ENCODE measurements at regions not wholly inside any gene's neighbourhood (a gene's known extent, or its start where the extent isn't known, plus 50 kb on each side); places are given as distances from the start of the nearest gene placed in this dataset.

DNA sequence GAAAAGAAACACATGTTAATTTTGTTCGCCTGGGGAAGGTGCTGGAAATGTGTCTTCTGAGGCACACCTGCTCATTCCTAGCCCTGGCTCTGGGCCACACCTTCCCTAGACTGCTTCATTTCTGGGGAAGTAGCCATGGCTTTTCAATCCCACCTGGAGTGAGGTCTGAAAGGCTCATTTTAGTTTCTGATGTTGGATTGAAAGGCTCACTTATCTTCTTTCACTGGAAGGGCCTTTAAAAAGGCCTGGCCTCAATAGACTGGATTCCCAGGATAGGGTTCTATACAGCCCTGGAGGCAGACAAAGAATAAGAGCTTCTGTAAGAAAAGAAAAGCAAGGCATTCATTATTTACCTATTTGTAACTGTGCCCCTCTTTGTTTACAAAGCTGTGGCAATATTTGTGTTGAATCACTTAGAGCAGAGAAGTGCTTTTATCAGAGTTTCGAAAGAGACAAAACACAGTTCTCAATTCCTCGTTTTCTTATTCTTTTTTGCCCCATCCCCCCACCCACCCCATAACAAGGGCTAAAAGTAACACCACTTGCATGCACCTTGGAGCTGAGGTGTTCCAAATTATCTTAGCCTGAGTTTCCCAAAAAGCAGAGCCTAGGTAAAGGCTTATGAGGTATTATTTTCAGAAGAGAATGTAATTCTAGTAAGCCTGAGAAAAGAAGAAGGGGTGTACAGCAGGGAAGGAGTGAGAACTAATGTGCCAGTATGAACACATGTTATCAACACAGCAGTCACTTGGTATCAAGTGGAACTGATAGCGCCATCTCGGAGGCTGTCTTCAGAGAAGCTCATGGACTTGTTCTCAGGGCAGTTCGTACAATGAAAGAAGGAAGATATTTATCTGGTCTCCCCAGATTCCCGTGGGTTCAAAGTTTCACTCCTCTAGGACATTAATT, 413.1 kb downstream of the KCTD16 start:
- Mint-ChIP-seq H3K27me3 (ENCODE audit: unreplicated experiment) (no peaks in the 10 kb centered on the region), H3K9me3 (ENCODE audit: low read depth, unreplicated experiment) (peaks cover 2% of the 10 kb centered on the region), H3K27ac (ENCODE audit: unreplicated experiment) (no peak overlapping the region), H3K4me1 (ENCODE audit: low read depth, unreplicated experiment) (no peaks in the 10 kb centered on the region), H3K36me3 (ENCODE audit: insufficient read depth, unreplicated experiment) (no peaks in the 10 kb centered on the region), H3K4me3 (ENCODE audit: low read depth, unreplicated experiment) (no peak overlapping the region)
- intact Hi-C loops (cut with micrococcal nuclease; ENCODE audit: unreplicated experiment): no loop called here
- CTCF ChIA-PET: interaction anchor here (0.7 kb wide), 1 partner anchor 372 kb away, joined by 8 read pairs; no protein-coding TSS in a partner anchor
- DNase-seq: no peak
- TF ChIP-seq, protein P1, sequence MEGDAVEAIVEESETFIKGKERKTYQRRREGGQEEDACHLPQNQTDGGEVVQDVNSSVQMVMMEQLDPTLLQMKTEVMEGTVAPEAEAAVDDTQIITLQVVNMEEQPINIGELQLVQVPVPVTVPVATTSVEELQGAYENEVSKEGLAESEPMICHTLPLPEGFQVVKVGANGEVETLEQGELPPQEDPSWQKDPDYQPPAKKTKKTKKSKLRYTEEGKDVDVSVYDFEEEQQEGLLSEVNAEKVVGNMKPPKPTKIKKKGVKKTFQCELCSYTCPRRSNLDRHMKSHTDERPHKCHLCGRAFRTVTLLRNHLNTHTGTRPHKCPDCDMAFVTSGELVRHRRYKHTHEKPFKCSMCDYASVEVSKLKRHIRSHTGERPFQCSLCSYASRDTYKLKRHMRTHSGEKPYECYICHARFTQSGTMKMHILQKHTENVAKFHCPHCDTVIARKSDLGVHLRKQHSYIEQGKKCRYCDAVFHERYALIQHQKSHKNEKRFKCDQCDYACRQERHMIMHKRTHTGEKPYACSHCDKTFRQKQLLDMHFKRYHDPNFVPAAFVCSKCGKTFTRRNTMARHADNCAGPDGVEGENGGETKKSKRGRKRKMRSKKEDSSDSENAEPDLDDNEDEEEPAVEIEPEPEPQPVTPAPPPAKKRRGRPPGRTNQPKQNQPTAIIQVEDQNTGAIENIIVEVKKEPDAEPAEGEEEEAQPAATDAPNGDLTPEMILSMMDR (IDR thresholded peaks at IDR 0.05; ENCODE audit: unreplicated experiment): no peak
- no TSS peak for BruUV-seq (replicated peaks)

DNA sequence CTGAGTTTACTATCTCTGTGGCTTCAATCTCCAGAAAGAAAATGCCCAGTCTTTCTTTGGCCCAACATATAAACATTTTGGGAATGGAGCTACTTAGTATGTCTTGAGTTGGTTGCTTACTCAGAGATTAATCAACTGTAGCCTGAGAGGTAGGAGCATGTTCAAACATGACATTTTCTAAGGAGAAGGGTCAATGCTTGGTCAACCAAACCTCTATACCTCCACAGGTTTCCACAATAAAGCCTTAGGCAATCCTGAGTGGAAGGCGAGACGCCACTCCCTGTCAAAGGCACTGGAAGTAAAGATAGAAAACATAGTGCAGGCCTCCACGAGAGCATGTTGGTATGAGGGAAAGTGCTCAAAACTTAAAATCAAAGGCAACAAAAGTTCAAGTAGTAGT, 411.4 kb downstream of the KCTD16 start:
- no peak overlapping the region for H3K27ac Mint-ChIP-seq (ENCODE audit: unreplicated experiment)
- TF ChIP-seq, protein P1 (IDR thresholded peaks at IDR 0.05; ENCODE audit: unreplicated experiment): no peak
- CTCF ChIA-PET: no interaction called here
- intact Hi-C loops (cut with micrococcal nuclease; ENCODE audit: unreplicated experiment): no loop called here
- BruUV-seq (replicated peaks): no TSS peak
- H3K4me1 Mint-ChIP-seq (ENCODE audit: low read depth, unreplicated experiment): no peaks in the 10 kb centered on the region
- DNase-seq: no peak
- peaks cover 2% of the 10 kb centered on the region for H3K9me3 Mint-ChIP-seq (ENCODE audit: low read depth, unreplicated experiment)
- no peaks in the 10 kb centered on the region for H3K36me3 Mint-ChIP-seq (ENCODE audit: insufficient read depth, unreplicated experiment)
- H3K27me3 Mint-ChIP-seq (ENCODE audit: unreplicated experiment): no peaks in the 10 kb centered on the region
- H3K4me3 Mint-ChIP-seq (ENCODE audit: low read depth, unreplicated experiment): no peak overlapping the region

DNA sequence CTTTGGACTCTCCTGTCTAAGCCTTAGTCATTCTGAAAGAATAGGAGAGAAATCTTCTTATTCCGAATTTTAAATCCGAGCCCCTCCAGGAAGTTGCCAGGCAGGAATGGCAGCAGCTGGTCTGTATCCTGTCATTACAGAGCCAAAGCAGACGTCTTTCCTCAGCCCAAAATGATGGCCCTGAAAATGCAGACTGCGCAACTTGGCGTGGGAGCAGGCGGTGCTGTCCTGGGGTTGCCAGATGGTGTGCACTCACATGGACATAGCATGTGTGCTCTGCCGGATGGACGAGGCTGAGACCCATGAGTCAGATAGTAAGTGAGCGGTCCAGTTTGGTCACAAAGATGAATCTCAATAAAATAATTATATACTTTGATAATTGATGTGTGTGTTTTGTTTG, 410.4 kb downstream of the KCTD16 start:
- Mint-ChIP-seq H3K4me1 (ENCODE audit: low read depth, unreplicated experiment) (no peaks in the 10 kb centered on the region), H3K36me3 (ENCODE audit: insufficient read depth, unreplicated experiment) (no peaks in the 10 kb centered on the region), H3K27ac (ENCODE audit: unreplicated experiment) (no peak overlapping the region), H3K4me3 (ENCODE audit: low read depth, unreplicated experiment) (no peak overlapping the region), H3K9me3 (ENCODE audit: low read depth, unreplicated experiment) (peaks cover 2% of the 10 kb centered on the region), H3K27me3 (ENCODE audit: unreplicated experiment) (no peaks in the 10 kb centered on the region)
- intact Hi-C loops (cut with micrococcal nuclease; ENCODE audit: unreplicated experiment): no loop called here
- no peak for DNase-seq
- TF ChIP-seq, protein P1 (IDR thresholded peaks at IDR 0.05; ENCODE audit: unreplicated experiment): no peak
- CTCF ChIA-PET: no interaction called here
- BruUV-seq (replicated peaks): no TSS peak

DNA sequence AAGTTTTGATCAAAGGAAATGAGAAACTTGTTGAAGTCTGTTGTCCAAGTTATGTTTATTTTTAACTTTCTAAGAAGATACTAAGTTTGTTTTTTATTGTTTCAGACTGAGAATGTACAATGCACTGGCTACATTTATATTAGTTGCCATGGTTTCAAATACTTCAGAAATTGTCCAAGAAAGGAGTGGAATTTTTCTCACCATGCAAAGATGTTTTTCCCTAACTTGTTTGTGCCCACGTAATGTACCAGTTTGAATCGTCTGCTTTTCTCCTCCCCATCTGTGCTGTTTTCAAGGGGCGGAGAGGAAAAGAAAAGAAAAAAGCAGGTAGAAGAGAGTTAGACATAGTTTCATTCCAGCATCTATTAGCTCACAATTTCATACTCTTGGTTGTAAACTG, 407.0 kb downstream of the KCTD16 start:
- no TSS peak for BruUV-seq (replicated peaks)
- no peak overlapping the region for H3K4me3 Mint-ChIP-seq (ENCODE audit: low read depth, unreplicated experiment)
- no peak overlapping the region for H3K27ac Mint-ChIP-seq (ENCODE audit: unreplicated experiment)
- no peak for DNase-seq
- TF ChIP-seq, protein P1 (IDR thresholded peaks at IDR 0.05; ENCODE audit: unreplicated experiment): no peak
- intact Hi-C loops (cut with micrococcal nuclease; ENCODE audit: unreplicated experiment): no loop called here
- H3K27me3 Mint-ChIP-seq (ENCODE audit: unreplicated experiment): no peaks in the 10 kb centered on the region
- no peaks in the 10 kb centered on the region for H3K4me1 Mint-ChIP-seq (ENCODE audit: low read depth, unreplicated experiment)
- peaks cover 2% of the 10 kb centered on the region for H3K9me3 Mint-ChIP-seq (ENCODE audit: low read depth, unreplicated experiment)
- CTCF ChIA-PET: no interaction called here
- no peaks in the 10 kb centered on the region for H3K36me3 Mint-ChIP-seq (ENCODE audit: insufficient read depth, unreplicated experiment)
